HG02885 (cell line): ENCODE measurements at regions not wholly inside any gene's neighbourhood (a gene's known extent, or its start where the extent isn't known, plus 50 kb on each side); places are given as distances from the start of the nearest gene placed in this dataset.
"Not testable (repeated sequence)": the region's sequence is repeated elsewhere in the genome, so short reads cannot be mapped to it uniquely, and the experiment has no call there.

ENCODE experiments used
- ATAC-seq: cut with Tn5 transposase; IDR thresholded peaks from one replicate; pipeline ENCODE4 v1.9.1; 2021; ENCODE audit warnings: mild to moderate bottlenecking; ENCODE audit not compliant: unreplicated experiment, poor library complexity

DNA sequence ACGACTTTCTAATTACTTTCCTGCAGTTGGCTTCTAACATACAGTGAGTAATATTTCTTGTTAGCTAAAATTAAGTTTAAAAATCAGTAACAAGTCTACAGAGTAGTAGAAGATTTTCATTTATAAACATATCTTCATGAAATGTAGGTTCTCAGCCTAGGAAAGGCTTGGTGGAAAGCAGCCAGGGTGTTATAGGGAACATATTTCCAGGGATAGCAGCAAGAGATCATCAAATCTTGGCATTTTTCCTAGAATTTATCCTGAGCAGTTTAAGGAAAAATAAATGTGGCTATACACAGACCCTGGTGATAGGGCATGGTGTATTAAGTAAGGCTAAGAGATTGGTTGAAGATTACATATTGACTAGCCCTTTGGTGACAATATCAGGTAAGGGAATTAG is 203.5 kb upstream of the NEGR1 start:
- no peak for ATAC-seq

GRCh38 chr1:72483846-72484357 is 201.6 kb upstream of the NEGR1 start:
- ATAC-seq, result no peak

DNA sequence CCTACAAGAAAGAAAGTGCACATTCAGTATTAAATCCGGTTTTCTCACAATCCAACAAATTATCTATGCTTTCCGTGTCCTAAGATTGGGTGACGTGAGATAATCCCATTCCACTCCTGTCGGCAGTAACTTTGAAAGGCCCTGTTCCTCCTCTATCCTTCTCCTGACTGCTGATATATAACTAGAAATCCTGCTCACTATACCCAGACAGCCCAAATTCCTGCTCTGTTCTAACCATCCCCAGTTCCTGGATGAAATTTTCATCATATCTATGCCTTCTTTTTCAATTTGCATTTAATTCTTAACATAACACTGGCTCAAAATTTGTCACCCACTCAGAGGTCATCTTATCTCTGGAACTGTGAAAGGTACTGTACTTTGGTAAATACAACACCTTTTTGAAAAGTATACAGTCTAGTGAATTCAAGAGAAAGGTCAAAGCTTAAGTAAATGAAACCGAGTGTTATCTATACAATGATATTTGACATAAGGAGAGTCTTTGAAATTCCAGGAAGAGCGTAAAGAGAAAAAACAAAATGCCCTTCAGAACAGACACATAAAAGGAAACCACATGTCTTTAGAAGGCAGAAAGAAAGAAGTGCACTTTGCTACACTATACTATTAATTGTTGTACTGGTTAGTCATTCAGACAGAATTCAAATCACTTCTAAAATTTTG is 200.5 kb upstream of the NEGR1 start:
- ATAC-seq, result no peak

GRCh38 chr1:72481420-72481970 is 199.2 kb upstream of the NEGR1 start:
- ATAC-seq, result no peak

GRCh38 chr1:72466376-72466775 is 184.0 kb upstream of the NEGR1 start:
- ATAC-seq, result no peak

DNA sequence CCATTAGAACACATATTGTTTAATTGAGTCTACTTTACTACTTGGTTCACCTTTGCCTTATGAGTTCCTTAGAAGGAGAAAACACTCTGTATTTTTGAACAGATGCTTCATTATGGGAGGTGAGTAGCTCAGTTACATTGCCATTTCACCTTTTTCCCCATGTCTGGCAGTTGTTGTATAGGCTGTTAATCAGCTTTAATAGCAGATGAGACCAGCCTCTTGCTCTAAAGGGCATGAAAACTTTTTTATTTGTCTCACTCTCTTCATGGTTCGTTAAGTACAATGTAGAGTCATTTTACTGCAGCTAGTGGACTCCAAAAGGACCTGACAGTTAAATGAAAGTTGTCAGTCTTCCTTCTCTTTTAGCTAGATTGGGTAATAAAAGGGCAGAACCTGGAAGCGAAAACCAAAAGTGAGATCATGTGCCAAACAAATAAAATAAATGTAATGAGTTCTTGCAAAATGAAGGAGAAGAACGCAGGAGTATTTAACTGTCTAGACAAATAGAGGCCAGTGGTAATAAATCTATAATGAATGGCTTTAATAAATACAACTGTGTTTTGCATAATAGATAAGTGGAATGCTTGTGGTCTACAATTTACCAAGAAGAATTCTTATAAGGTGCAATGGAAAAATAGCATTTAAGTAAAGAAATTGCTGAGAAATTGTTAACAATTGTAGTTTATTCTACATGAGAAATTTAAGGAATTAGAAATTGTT is 180.0 kb upstream of the NEGR1 start:
- no peak for ATAC-seq

DNA sequence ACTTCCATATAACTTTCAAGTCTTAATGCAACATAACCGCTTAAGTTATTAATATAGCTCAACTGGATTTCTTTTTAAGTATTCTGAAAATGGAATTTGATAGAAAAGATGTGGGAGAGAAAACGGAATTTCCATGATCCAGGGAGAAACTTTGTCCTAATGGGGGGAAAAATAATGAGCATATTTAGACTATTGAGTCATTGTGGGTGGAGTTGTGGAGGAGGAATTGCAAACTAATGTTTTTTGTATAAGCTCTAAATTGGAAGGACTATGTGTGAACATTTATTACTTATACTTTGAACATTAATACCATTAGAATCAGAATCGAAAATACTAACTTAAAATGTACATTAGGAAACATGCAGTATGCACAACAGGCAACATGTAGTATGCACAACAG is 159.9 kb upstream of the NEGR1 start:
- ATAC-seq, result no peak

DNA sequence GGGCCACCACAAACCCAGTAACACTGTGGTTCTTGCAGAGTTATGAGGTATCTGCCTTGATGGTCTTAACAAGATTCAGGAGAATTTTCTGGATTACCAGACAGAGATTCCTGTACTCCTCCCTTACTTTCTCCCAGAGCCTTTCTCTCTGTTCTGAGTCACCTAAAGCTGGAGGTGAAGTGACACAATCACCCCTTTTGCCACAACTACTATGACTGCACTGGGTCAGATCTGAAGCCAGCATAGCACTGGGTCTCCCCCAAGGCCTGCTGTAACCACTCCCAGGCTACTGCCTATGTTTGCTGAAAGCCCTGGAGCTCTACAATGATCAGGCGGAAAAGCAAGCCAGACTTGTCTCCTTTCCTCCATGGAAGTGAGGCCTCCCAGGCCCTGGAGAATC is 156.7 kb upstream of the NEGR1 start:
- no peak for ATAC-seq

DNA sequence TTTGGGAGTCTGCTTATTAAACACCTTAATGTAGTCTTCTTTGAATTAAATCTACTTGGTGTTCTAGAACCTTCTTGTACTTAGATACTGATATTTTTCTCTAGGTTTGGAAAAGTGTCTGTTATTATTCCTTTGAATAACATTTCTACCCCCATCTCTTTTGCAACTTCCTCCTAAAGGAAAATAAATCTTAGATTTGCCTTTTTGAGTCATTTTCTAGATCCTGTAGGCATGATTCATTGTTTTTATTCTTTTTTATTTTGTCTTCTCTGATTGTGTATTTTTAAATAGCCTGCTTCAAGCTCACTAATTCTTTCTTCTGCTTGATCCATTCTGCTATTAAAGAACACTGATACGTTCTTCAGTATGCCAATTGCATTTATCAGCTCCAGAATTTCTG is 155.9 kb upstream of the NEGR1 start:
- no peak for ATAC-seq

DNA sequence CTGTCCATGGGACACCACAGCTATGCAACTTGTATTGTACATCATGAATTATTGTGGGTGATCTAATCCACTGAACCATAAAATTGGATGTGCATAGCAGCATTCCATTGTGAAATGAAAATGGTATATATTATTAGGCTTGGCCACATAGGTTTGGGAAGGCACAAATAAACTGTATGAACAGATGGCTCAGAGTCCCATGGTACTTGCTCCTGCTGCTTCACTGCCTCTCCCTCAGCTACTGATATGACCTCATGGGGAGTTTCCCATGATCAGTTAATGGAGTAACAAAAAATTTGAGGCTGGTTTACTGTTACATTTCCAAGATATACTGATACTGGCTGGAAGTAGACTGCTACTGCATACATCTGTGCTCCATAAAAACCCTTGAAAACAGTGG is 152.7 kb upstream of the NEGR1 start:
- peak; percentile 66 for ATAC-seq

DNA sequence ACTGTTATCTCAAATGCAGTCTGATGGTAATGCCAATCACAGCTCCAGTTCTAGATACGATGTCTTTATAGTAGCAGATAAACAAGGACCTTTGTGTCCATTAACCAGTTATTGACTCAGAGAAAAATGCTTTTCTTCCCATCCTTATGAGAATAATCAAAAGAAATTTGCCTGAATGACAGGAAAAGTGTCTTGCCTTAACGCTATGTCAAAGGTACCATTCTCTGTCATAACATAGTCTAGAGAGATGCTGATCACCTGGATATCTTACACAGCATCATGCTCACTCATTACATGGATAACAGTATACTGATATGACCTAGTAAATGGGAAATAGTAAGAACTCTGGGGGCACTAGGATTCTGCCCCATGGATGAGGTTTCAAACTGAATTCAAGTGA is 151.7 kb upstream of the NEGR1 start:
- ATAC-seq, result no peak

DNA sequence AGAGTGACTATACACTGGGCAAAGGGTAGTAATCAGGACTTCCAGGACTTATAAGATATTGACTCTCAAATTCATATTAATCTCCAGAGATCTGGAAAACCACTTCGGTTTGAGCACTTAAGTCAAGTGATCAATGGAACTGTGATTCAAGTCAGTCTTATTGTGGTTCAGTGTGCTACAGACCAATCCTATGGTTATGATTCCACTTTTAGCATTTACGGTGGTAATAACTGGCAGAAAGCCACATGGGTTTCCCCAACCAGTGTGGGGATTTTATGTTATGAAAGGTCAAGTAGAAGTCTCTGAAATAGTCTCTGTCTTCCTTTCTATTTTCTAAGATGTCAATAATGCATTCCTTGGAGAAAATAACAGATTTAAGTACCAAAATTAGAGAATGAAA is 151.3 kb upstream of the NEGR1 start:
- peak; percentile 52 for ATAC-seq

DNA sequence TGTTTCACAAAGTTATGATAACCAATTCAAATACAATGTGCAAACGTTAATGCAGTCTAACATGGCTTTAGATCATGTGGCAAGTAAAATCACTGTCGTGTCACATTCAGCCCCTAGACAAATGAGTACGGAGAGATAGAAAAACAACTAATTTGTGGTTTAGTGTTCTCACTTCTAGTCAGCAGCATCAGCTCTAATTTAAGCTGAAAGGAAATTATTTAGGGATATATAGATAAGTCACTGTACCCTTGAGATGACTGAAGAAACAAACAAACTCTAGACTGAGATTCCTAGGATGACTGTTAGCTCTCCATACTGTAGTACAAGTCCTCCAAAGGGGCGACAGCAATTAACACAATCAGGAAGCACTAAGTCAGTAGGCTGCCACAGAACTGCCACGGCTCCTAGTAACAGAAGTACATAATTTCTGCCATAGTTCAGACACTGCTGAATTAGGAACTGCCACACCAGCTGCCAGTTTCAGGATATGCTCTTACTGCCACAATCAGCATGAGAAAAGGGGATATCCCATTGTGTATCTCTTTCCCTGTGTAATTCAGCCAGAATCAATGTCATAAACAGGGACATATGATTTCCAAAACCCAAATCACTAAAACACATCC is 150.4 kb upstream of the NEGR1 start:
- peak; percentile 57 for ATAC-seq

DNA sequence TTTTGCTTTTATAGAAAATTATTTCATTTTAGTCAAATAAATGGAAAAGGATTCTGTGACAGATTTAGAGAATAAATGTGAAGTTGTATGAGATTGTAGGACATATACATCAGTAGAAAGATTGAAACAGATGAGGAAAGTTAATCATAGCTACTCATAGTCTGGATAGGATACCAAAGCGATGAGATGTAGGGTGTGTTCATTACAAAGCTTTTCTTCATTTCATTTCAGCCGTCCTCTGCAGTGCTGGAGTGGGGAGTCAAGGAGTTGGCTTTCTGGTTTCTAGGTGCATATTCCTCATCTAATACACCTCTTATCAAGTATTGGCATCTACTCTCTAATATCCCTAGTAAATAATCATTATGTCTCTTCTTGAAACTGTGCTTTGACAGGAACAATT is 149.5 kb upstream of the NEGR1 start:
- ATAC-seq, result no peak

DNA sequence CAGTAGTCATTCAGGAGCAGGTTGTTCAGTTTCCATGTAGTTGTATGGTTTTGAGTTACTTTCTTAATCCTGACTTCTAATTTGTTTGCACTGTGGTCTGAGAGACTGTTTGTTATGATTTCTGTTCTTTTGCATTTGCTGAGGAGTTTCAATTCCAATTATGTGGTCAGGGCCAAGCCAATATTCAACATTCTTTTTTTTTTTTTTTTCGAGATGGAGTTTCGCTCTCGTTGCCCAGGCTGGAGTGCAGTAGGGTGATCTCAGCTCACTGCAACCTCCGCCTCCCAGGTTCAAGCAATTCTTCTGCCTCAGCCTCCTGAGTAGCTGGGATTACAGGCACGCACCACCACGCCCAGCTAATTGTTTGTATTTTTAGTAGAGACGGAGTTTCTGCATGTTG is 145.9 kb upstream of the NEGR1 start:
- ATAC-seq, result not testable (repeated sequence)

DNA sequence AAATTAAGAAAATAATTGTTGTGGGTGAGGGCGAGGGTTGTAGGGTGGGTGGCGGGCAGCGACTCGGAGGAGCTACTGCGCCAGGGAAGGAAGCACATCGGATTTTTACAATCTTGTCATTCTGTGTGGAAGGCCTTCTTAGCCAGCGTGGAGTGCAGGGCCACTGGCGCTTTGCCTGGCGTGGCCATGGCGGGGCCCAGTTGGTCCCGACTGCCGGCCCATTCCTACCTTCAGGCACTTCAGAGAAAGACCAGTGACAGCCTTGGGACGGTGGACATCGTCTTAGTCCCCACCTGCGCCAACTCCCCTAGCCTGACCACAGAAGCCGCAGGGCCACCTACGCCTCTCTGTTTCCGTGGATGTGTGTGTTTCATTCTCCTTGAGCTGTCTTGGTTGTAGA is 136.9 kb upstream of the NEGR1 start:
- no peak for ATAC-seq

GRCh38 chr1:72412286-72412685 is 129.9 kb upstream of the NEGR1 start:
- no peak for ATAC-seq

DNA sequence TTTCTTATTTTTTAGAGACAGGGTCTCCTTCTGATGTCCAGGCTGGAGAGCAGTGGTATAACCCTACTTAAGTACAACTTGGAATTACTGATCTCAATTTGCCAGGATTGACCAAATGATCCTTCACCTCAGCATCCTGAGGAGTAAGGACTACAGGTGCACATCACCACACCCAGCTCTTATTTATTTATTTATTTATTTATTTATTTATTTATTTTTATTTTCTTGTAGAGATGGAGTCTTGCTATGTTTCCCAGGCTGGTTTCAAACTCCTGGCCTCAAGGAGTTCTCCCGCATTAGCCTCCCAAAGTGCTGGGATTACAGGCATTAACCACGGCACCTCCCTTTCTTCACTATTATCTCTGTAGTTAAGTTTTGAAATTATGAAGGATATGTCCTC is 117.5 kb upstream of the NEGR1 start:
- ATAC-seq, result no peak

DNA sequence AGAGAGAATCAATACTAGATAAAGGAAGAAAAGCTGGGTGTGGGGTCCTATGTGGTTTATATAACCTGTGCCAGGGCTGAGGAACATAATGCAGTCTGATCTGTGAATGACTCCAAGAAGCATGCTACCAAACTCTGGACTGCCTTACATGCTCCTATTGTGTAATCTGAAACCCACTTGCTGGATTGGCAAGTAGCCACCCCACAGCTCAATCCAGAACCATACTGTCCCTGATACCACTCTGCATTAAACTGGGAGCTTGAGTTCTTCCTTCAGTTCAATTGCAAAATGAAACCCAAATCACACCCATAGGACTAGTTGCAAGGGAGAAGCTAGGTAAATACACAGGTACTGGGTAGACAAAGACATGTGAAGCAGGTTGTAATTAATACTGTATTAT is 115.4 kb upstream of the NEGR1 start:
- no peak for ATAC-seq

- ATAC-seq, result no peak
These were observed 112.1 kb upstream of the NEGR1 start for GRCh38 chr1:72394457-72394856.

DNA sequence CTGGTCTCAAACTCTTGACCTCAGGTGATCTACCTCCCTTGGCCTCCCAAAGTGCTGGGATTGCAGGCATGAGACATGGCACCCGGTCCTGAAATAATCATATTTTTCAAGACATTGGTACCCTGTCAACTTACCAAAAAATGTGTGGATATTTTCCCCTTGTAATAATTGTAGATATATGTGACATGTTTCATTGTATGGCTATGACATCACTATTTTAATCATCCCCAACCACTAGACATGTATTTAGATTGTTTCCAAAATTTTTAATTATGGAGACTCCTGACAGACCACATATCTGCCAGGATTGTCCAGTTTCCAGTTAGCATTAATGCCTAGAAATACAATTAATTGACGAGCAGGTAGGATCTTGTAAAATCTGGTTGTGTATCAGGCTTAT is 96.7 kb upstream of the NEGR1 start:
- ATAC-seq, result no peak
